Pons (tissue), 1 donor: ENCODE measurements at regions not wholly inside any gene's neighbourhood (a gene's known extent, or its start where the extent isn't known, plus 50 kb on each side); places are given as distances from the start of the nearest gene placed in this dataset.

Experiments
- DNase-seq: peaks from one replicate; pipeline ENCODE4 v3.0.0-alpha.2; 2016; ENCODE audit warnings: low spot score

GRCh38 chr2:195055996-195056395 is 601.0 kb upstream of the SLC39A10 start:
- no peak for DNase-seq

- no peak for DNase-seq
These were observed 605.6 kb upstream of the SLC39A10 start for GRCh38 chr2:195051401-195051800.

GRCh38 chr2:195049372-195050031 is 607.5 kb upstream of the SLC39A10 start:
- no peak for DNase-seq

GRCh38 chr2:195047955-195048354 is 609.1 kb upstream of the SLC39A10 start:
- DNase-seq = no peak

- DNase-seq = no peak
These were observed 612.2 kb upstream of the SLC39A10 start for GRCh38 chr2:195044801-195045200.

GRCh38 chr2:195038153-195038552 is 618.9 kb upstream of the SLC39A10 start:
- no peak for DNase-seq

GRCh38 chr2:195037045-195037444 is 620.0 kb upstream of the SLC39A10 start:
- DNase-seq = no peak

- DNase-seq = no peak
These were observed 625.6 kb upstream of the SLC39A10 start for GRCh38 chr2:195031411-195031810.

GRCh38 chr2:195029804-195030654 is 627.0 kb upstream of the SLC39A10 start:
- DNase-seq = no peak

- DNase-seq = no peak
These were observed 629.1 kb upstream of the SLC39A10 start for GRCh38 chr2:195027947-195028346.

- DNase-seq = no peak
These were observed 630.8 kb upstream of the SLC39A10 start for GRCh38 chr2:195026261-195026660.

- no peak for DNase-seq
These were observed 634.6 kb upstream of the SLC39A10 start for GRCh38 chr2:195022508-195022830.

- DNase-seq = no peak
These were observed 635.1 kb upstream of the SLC39A10 start for GRCh38 chr2:195021711-195022507.

- no peak for DNase-seq
These were observed 638.6 kb upstream of the SLC39A10 start for GRCh38 chr2:195018462-195018861.

GRCh38 chr2:195017890-195018289 is 639.1 kb upstream of the SLC39A10 start:
- DNase-seq = no peak

- DNase-seq = no peak
These were observed 640.2 kb upstream of the SLC39A10 start for GRCh38 chr2:195016841-195017240.

- peak; percentile 6 for DNase-seq
These were observed 647.8 kb upstream of the SLC39A10 start for GRCh38 chr2:195009202-195009601.

- no peak for DNase-seq
These were observed 650.2 kb upstream of the SLC39A10 start for GRCh38 chr2:195006856-195007255.

GRCh38 chr2:195003881-195004471 is 653.0 kb upstream of the SLC39A10 start:
- DNase-seq = no peak

GRCh38 chr2:195001924-195002323 is 655.1 kb upstream of the SLC39A10 start:
- DNase-seq = no peak

GRCh38 chr2:194999771-195000170 is 657.3 kb upstream of the SLC39A10 start:
- no peak for DNase-seq

GRCh38 chr2:194992648-194993047 is 664.4 kb upstream of the SLC39A10 start:
- no peak for DNase-seq
